Chondrocyte (in vitro differentiated cells): ENCODE measurements at regions not wholly inside any gene's neighbourhood (a gene's known extent, or its start where the extent isn't known, plus 50 kb on each side); places are given as distances from the start of the nearest gene placed in this dataset.

ENCODE experiments used
- DNase-seq: peaks from one replicate; pipeline ENCODE4 v3.0.0; 2021; ENCODE audit warnings: mixed read lengths, low spot score
- H3K27ac Mint-ChIP-seq: one replicate; pipeline ENCODE4 v1.8.0; 2021; ENCODE audit warnings: mild to moderate bottlenecking, moderate library complexity, mixed read lengths; ENCODE audit not compliant: unreplicated experiment
- H3K27me3 Mint-ChIP-seq: 2 replicates; pipeline ENCODE4 v1.8.0; 2021; ENCODE audit warnings: low read depth, mixed read lengths
- H3K36me3 Mint-ChIP-seq: 2 replicates; pipeline ENCODE4 v1.8.0; 2021; ENCODE audit warnings: low read depth, mixed read lengths
- H3K4me1 Mint-ChIP-seq: 2 replicates; pipeline ENCODE4 v1.8.0; 2021; ENCODE audit warnings: low read depth, mild to moderate bottlenecking, mixed read lengths
- H3K4me3 Mint-ChIP-seq: one replicate; pipeline ENCODE4 v1.8.0; 2021; ENCODE audit warnings: mild to moderate bottlenecking, moderate library complexity, mixed read lengths; ENCODE audit not compliant: unreplicated experiment
- H3K9me3 Mint-ChIP-seq: 2 replicates; pipeline ENCODE4 v1.8.0; 2021; ENCODE audit warnings: low read depth, mixed read lengths
- TF ChIP-seq, protein P1 (sequence below): fragments of 200-600 bp; sonication (generic); IDR thresholded peaks from 2 replicates; pipeline ENCODE4 v1.5.0; 2021; ENCODE audit warnings: antibody characterized with exemption, mild to moderate bottlenecking, moderate library complexity

DNA sequence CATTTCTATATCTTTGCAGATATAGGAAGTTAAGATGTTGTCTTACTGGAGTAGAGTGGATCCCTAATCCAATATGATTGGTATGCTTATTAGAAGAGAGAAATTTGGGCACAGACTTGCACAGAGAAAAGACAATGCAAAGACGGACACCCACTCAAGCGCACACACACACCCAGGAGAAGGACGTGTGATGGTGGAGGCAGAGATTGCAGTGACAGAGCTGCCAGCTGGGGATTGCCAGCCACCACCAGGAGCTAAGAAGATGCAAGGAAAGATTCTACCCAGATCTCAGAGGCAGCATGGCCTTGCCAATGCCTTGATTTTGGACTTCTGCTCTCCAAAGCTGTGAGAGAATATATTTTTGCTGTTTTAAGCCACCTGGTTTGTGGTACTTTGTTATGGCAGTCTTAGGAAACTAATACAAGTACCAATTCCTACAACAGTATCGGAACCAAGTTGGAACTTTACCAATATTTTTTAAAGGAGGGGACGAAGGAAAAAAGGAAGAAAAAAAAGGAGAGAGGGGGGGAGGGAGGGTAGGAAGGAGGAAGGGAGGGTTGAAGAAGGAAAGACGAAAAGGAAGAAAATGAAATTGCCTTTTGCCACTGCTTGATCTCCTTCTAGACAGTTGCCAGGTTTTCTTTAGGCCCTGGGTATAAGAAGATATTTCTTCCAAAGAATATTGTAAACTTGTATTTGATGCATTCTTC, 334.0 kb downstream of the BUD13 start:
- Mint-ChIP-seq H3K9me3 (peaks cover 15% of the 10 kb centered on the region), H3K4me1 (no peaks in the 10 kb centered on the region), H3K27ac (no peak overlapping the region), H3K27me3 (peaks cover 21% of the 10 kb centered on the region), H3K4me3 (no peak overlapping the region), H3K36me3 (no peaks in the 10 kb centered on the region)
- TF ChIP-seq, protein P1, sequence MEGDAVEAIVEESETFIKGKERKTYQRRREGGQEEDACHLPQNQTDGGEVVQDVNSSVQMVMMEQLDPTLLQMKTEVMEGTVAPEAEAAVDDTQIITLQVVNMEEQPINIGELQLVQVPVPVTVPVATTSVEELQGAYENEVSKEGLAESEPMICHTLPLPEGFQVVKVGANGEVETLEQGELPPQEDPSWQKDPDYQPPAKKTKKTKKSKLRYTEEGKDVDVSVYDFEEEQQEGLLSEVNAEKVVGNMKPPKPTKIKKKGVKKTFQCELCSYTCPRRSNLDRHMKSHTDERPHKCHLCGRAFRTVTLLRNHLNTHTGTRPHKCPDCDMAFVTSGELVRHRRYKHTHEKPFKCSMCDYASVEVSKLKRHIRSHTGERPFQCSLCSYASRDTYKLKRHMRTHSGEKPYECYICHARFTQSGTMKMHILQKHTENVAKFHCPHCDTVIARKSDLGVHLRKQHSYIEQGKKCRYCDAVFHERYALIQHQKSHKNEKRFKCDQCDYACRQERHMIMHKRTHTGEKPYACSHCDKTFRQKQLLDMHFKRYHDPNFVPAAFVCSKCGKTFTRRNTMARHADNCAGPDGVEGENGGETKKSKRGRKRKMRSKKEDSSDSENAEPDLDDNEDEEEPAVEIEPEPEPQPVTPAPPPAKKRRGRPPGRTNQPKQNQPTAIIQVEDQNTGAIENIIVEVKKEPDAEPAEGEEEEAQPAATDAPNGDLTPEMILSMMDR: no peak
- DNase-seq: no peak

DNA sequence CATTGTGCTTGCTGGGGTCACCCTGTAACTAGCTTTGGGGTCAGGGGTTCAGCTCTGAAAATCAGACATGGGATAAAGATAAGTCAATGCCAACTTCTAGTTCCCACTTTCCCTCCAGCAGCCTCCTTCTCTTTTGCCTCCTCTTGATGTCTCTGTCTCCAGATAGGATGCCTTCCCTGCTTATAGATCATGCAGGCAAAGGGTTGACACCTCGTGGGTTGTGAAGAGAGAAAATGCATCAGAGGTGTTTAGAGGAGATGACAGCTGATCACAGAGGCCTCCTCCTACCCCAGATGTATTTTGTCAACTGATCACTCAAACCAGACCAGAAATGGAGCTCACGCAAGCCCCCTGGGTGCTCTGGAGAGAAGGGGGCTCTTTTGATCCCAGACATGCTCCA, 337.8 kb downstream of the BUD13 start:
- Mint-ChIP-seq H3K9me3 (no peaks in the 10 kb centered on the region), H3K27me3 (peaks cover 24% of the 10 kb centered on the region), H3K4me3 (no peak overlapping the region), H3K27ac (no peak overlapping the region), H3K36me3 (no peaks in the 10 kb centered on the region), H3K4me1 (no peaks in the 10 kb centered on the region)
- TF ChIP-seq, protein P1: no peak
- no peak for DNase-seq

DNA sequence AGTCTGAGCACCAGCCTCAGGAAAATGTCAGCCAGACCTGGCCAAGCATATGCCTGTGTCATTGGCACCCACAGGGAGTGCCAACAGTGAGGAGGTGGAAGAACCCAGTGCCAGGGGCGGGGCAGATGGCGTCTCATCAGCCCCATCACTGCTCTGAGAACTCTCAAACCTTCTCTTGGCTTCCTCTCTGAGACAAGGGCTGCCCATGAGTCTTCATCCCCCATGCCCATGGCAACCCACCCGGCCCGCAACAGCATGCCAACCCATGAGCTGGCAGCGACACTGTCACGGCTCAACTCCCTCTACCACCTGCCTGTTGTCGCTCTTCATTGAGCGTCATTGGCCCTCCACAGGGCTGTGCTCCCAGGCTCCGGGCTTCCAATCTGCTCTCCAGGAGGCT, 340.5 kb downstream of the BUD13 start:
- H3K27me3 Mint-ChIP-seq: peaks cover 38% of the 10 kb centered on the region
- no peak for DNase-seq
- no peak overlapping the region for H3K4me3 Mint-ChIP-seq
- no peaks in the 10 kb centered on the region for H3K9me3 Mint-ChIP-seq
- H3K4me1 Mint-ChIP-seq: no peaks in the 10 kb centered on the region
- no peaks in the 10 kb centered on the region for H3K36me3 Mint-ChIP-seq
- H3K27ac Mint-ChIP-seq: no peak overlapping the region
- TF ChIP-seq, protein P1: no peak

DNA sequence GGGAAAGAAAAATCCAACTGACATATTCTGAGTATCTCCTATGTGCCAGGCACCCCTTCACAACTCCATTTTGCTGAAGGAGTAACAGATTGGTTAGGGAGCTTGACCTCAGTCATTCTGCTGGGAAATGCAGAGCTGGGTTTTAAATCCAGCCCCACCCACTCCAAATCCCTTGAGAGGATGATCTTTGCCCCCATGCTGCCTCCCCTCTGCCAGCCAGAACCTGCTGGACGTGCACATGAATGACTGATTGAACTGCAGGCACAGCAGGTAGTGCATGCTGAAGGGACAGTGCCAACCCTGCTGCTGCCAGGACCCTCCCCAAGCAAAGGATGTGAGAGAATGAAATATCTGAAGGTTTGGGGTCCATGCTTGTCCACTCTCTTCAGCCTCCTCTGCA, 340.9 kb downstream of the BUD13 start:
- Mint-ChIP-seq H3K9me3 (no peaks in the 10 kb centered on the region), H3K4me3 (no peak overlapping the region), H3K27me3 (peaks cover 36% of the 10 kb centered on the region), H3K27ac (no peak overlapping the region), H3K36me3 (no peaks in the 10 kb centered on the region), H3K4me1 (no peaks in the 10 kb centered on the region)
- TF ChIP-seq, protein P1: no peak
- no peak for DNase-seq

DNA sequence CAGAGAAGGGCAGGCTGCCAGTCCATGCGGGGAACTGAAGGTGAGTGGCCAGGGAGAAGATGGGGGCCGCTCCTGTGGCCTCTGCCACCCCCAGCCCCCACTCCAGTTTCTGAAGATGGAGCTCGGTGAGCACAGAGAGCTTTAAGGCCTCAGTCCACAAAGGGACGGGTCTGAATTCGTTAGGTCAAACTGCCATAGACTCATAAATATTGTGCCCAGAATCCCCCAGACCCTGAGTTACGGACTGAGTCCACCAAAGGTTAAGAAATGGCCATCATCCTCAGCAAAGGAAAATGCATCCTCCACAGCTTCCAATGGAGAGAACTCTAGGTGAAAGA, 344.2 kb downstream of the BUD13 start:
- no peak for DNase-seq
- Mint-ChIP-seq H3K9me3 (no peaks in the 10 kb centered on the region), H3K27me3 (peaks cover 17% of the 10 kb centered on the region), H3K27ac (no peak overlapping the region), H3K4me3 (no peak overlapping the region), H3K36me3 (no peaks in the 10 kb centered on the region), H3K4me1 (no peaks in the 10 kb centered on the region)
- TF ChIP-seq, protein P1: no peak
